WERI-Rb-1 (cell line): ENCODE measurements at regions not wholly inside any gene's neighbourhood (a gene's known extent, or its start where the extent isn't known, plus 50 kb on each side); places are given as distances from the start of the nearest gene placed in this dataset.

Experiments used
- DNase-seq: peaks from one replicate; pipeline ENCODE4 v3.0.0-alpha.2; 2020
- H3K27ac ChIP-seq: fragments of 250-450 bp; sonication (Bioruptor Pico); 2 replicates; pipeline ENCODE4 v1.5.1; 2020; ENCODE audit warnings: mild to moderate bottlenecking, moderate library complexity
- H3K27me3 ChIP-seq: fragments of 250-450 bp; sonication (Bioruptor Pico); 2 replicates; pipeline ENCODE4 v1.5.1; 2021; ENCODE audit warnings: mild to moderate bottlenecking, low read depth, moderate library complexity; ENCODE audit not compliant: insufficient read depth, severe bottlenecking
- H3K36me3 ChIP-seq: fragments of 250-450 bp; sonication (Bioruptor Pico); 2 replicates; pipeline ENCODE4 v1.5.1; 2020; ENCODE audit warnings: mild to moderate bottlenecking, moderate library complexity
- H3K4me3 ChIP-seq: 2 replicates; pipeline ENCODE4 v1.5.1; 2011; ENCODE audit warnings: low read depth, mild to moderate bottlenecking, control low read depth, low read length
- H3K9me3 ChIP-seq: fragments of 250-450 bp; sonication (Bioruptor Pico); 2 replicates; pipeline ENCODE4 v1.5.1; 2021; ENCODE audit warnings: mild to moderate bottlenecking, moderate library complexity; ENCODE audit not compliant: severe bottlenecking
- TF ChIP-seq, protein P1 (sequence below): IDR thresholded peaks from 2 replicates; pipeline ENCODE4 v1.5.1; 2011; ENCODE audit warnings: low read depth, mild to moderate bottlenecking, control low read depth, inconsistent platforms, low read length

DNA sequence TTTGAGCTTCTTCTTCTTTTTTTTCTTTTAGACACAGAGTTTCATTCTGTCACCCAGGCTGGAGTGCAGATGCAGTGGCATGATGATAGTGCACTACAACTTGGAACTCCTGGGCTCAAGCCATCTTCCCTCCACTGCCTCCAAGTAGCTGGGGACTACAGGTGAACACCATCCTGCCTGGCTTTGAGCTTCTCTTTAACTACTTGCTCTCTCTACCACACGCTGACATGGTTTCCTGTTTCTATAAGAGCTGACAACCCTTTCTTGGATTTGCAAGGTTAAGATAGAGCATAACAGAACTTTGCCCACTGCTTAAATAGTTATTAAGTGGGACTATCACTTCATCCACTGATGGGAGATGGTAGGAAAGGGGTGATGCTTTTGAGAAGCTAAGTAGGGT lies 82.4 kb upstream of the SLC38A2 start:
- TF ChIP-seq, protein P1, sequence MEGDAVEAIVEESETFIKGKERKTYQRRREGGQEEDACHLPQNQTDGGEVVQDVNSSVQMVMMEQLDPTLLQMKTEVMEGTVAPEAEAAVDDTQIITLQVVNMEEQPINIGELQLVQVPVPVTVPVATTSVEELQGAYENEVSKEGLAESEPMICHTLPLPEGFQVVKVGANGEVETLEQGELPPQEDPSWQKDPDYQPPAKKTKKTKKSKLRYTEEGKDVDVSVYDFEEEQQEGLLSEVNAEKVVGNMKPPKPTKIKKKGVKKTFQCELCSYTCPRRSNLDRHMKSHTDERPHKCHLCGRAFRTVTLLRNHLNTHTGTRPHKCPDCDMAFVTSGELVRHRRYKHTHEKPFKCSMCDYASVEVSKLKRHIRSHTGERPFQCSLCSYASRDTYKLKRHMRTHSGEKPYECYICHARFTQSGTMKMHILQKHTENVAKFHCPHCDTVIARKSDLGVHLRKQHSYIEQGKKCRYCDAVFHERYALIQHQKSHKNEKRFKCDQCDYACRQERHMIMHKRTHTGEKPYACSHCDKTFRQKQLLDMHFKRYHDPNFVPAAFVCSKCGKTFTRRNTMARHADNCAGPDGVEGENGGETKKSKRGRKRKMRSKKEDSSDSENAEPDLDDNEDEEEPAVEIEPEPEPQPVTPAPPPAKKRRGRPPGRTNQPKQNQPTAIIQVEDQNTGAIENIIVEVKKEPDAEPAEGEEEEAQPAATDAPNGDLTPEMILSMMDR = no peak
- no peak overlapping the region for H3K27ac ChIP-seq
- H3K36me3 ChIP-seq = no peaks in the 10 kb centered on the region
- no peaks in the 10 kb centered on the region for H3K27me3 ChIP-seq
- no peak for DNase-seq
- no peaks in the 10 kb centered on the region for H3K9me3 ChIP-seq
- no peak overlapping the region for H3K4me3 ChIP-seq

DNA sequence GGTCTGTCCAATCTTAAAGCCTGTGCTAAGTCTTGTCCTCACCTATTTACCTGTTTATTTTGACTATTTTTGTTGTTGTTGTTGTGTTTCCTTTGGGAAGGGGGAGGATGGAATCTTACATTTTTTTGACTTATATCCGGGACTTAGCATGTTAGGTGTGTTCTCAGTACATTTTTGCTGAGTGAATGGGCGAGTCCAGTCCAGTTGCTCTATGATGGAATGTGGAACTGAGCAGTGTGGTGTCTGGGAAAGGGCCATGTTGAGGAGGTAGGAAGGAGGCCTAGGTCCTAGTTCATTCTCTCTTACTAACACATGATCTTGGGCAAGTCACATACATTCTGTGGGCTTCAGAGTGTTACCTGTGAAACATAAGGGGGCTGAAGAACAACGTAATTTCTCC lies 80.9 kb upstream of the SLC38A2 start:
- no peaks in the 10 kb centered on the region for H3K36me3 ChIP-seq
- H3K27ac ChIP-seq = no peak overlapping the region
- TF ChIP-seq, protein P1 = no peak
- H3K4me3 ChIP-seq = no peak overlapping the region
- no peak for DNase-seq
- H3K27me3 ChIP-seq = no peaks in the 10 kb centered on the region
- no peaks in the 10 kb centered on the region for H3K9me3 ChIP-seq

DNA sequence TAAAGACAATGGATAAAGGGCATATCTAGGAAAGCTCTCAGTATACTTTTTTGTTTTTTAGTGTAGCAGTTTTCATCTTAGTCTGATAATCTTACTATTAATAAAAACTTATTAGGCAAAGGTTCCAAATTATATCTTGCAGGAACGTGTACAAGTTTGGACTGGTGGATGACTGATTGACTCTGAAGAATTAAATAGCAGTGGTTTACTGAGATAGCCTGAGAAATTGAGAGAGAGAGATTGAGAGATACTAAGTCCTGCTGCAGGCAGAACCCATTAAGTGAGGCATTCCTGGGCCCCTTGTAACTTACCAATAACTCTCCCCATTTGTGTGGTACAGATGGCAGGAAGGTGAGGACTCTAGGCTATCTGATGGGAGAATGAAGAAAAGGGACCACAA lies 80.2 kb upstream of the SLC38A2 start:
- Histone ChIP-seq H3K4me3 (no peak overlapping the region), H3K9me3 (no peaks in the 10 kb centered on the region), H3K27ac (no peak overlapping the region), H3K36me3 (no peaks in the 10 kb centered on the region), H3K27me3 (no peaks in the 10 kb centered on the region)
- no peak for DNase-seq
- TF ChIP-seq, protein P1 = no peak

DNA sequence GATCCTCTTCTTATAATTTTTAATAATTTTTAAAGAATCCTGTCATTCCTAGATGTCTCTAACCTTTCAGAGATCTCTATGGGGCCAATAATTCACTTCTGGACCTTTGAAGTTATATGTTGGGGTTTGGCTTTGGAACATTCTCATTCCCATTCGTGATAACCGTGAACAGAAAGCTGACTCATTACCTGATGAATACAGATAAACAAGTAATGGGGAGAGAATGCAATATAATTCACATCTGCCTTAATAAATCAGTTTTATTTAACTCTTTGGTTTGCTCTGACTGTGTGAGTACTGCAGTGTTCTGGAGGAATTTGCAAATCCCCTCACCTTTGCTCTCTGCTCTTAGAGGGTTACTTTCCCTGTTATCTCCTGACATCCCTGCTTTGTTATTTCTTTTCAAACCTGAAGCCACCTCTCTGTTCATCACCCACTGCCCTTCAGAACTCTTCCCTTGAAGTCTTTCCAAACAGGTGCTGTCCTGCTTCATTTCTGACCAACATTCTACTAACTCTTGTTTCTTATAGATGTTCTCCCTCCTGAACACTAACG lies 79.6 kb upstream of the SLC38A2 start:
- no peaks in the 10 kb centered on the region for H3K9me3 ChIP-seq
- no peak for DNase-seq
- no peak overlapping the region for H3K4me3 ChIP-seq
- no peak overlapping the region for H3K27ac ChIP-seq
- TF ChIP-seq, protein P1 = no peak
- H3K27me3 ChIP-seq = no peaks in the 10 kb centered on the region
- no peaks in the 10 kb centered on the region for H3K36me3 ChIP-seq

DNA sequence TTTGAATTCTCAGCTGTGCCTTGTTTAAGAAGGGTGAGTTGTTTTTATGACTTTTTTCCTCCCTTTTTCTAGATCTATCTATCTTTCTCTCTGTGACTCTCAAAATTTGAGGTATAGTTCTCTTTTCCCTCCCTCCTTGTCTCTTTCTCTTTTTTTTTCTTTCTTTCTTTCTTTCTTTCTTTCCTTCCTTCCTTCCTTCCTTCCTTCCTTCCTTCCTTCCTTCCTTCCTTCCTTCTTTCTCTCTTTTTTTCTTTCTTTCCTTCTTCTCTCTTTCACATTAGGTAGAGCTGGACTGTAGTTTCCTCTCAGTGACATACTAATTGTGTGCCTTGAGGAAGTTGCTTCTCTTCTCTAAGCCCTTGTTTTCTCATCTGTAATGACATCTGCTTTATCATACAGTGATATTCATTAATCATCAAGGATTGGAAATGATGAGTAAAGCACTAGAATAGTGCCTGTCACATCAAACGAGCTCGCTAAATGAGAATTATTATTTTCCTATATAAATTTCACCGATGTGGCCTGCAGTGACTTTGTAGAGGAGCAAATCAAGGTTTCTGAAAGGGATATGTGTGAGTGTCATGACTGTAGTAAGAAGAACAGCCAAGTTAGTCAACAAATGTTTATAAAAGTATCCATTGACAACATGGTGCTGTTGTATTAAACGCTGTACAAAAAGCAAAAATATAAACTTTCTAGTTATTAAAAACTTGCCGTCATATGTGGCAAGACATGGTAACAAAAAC lies 78.9 kb upstream of the SLC38A2 start:
- Histone ChIP-seq H3K27me3 (no peaks in the 10 kb centered on the region), H3K4me3 (no peak overlapping the region), H3K36me3 (no peaks in the 10 kb centered on the region), H3K27ac (no peak overlapping the region), H3K9me3 (no peaks in the 10 kb centered on the region)
- TF ChIP-seq, protein P1 = no peak
- DNase-seq = no peak
